Vagina (tissue), 2 donors: ENCODE measurements at regions not wholly inside any gene's neighbourhood (a gene's known extent, or its start where the extent isn't known, plus 50 kb on each side); places are given as distances from the start of the nearest gene placed in this dataset.

Experiments used
- CTCF ChIP-seq, 3 experiments: fragments of 450-650 bp in 2 of 3; fragments of 200-600 bp in 1 of 3; sonication (generic) in 1 of 3; IDR thresholded peaks; one replicate each; pipeline ENCODE4 v1.5.1; 2017 to 2019; ENCODE audit warnings: antibody characterized with exemption in 3 of 3, mild to moderate bottlenecking in 2 of 3, moderate library complexity in 2 of 3
- POLR2A ChIP-seq, 2 donors: fragments of 450-650 bp; IDR thresholded peaks; one replicate each; pipeline ENCODE4 v1.6.1; 2017; ENCODE audit warnings: antibody characterized with exemption in 2 of 2, mild to moderate bottlenecking in 2 of 2, moderate library complexity in 2 of 2

GRCh38 chr18:37712776-37713175, 147.2 kb upstream of the CELF4 start:
- TF ChIP-seq POLR2A (IDR thresholded peaks at IDR 0.05), result no peak
- TF ChIP-seq CTCF (IDR thresholded peaks at IDR 0.05), result no peak
